ENCODE measurements at regions not wholly inside any gene's neighbourhood (a gene's known extent, or its start where the extent isn't known, plus 50 kb on each side); places are given as distances from the start of the nearest gene placed in this dataset.
"Not testable (repeated sequence)": the region's sequence is repeated elsewhere in the genome, so short reads cannot be mapped to it uniquely, and the experiment has no call there.

DNA sequence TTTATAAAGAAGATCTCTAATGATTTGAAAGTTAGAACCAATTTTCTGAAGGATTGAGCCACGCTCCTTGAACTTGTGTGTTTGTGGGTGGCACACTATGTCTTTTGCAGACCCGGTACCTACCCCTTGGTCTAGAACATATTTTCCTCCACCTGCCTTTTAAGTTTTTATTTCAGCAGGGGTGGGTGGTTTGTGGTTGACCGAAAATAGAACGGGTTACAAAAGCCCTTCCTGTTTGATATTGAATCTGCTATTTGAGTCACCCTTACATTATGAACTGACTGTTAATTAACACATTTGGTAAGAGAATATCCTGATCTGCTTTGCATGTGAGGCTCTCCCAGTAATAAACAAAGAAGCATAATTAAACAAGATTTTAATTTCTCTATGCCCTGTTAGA lies 697.5 kb downstream of the GOLGA6L6 start:
- not testable (repeated sequence) for DNase-seq (ENCODE audit: low read depth in 2 of 2)

Data from activated CD4-positive, alpha-beta T cell treated with anti-CD3 and anti-CD28 coated beads for 24 hours (primary cell).